Adrenal gland (tissue), 5 donors: ENCODE measurements at regions not wholly inside any gene's neighbourhood (a gene's known extent, or its start where the extent isn't known, plus 50 kb on each side); places are given as distances from the start of the nearest gene placed in this dataset.
"Not testable (repeated sequence)": the region's sequence is repeated elsewhere in the genome, so short reads cannot be mapped to it uniquely, and the experiment has no call there.

Experiments used
- CTCF ChIP-seq, 6 experiments: fragments of 450-650 bp in 4 of 6; fragments of 200-600 bp in 2 of 6; sonication (generic) in 1 of 6; IDR thresholded peaks; 1 replicate in 5 of 6; 2 replicates in 1 of 6; pipeline versions ENCODE4 v1.5.1 to v1.8.0; 2016 to 2021; ENCODE audit warnings: antibody characterized with exemption in 6 of 6, mild to moderate bottlenecking in 2 of 6, moderate library complexity in 1 of 6
- POLR2A ChIP-seq, 2 donors: fragments of 450-650 bp; IDR thresholded peaks; one replicate each; pipeline ENCODE4 v1.6.1; 2017; ENCODE audit warnings: antibody characterized with exemption in 2 of 2, mild to moderate bottlenecking in 2 of 2, moderate library complexity in 1 of 2
- donor health status: DM: no; HTN: no; CAD: no.

- TF ChIP-seq CTCF, POLR2A (IDR thresholded peaks at IDR 0.05): not testable (repeated sequence)
Observed at GRCh38 chr15:77893671-77894640, 183.6 kb downstream of the TBC1D2B start.
